ENCODE measurements at regions not wholly inside any gene's neighbourhood (a gene's known extent, or its start where the extent isn't known, plus 50 kb on each side); places are given as distances from the start of the nearest gene placed in this dataset.

DNA sequence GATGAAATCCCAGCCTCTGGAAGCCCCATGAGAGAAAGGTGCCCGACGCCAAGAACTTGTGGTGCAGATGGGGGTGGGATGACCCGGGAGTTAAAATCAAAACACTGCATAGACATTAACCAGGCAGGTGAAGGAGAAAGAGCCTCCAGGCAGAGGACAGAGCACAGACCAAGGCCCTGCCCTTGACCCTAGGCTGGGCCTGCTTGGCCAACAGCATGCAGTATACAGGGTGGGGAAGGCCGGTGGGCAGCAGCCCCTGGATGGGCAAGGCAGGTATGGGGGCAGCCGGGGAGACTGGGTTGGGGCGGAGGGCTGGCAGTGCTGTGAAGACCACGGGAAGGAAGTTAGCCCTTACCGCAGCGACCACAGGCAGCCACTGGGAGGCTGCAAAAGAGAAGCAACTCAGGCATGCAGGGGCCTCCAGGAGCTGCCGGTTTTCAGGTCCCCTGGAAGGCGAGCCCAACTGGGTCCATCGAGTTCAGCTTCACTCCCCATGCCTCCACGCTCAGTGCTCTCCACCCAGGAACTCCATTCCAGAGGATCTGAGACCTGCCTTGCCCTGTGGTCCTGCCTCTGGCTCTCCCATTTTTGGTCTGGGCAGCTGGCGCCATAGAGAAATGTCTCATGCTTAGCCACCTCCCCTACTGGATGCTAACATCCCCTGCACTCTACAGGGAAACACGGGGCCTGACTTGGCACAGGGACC lies 81.2 kb downstream of the C16orf95 start:
- DNase-seq (ENCODE audit: low spot score), result no peak
- TF ChIP-seq, protein P1, sequence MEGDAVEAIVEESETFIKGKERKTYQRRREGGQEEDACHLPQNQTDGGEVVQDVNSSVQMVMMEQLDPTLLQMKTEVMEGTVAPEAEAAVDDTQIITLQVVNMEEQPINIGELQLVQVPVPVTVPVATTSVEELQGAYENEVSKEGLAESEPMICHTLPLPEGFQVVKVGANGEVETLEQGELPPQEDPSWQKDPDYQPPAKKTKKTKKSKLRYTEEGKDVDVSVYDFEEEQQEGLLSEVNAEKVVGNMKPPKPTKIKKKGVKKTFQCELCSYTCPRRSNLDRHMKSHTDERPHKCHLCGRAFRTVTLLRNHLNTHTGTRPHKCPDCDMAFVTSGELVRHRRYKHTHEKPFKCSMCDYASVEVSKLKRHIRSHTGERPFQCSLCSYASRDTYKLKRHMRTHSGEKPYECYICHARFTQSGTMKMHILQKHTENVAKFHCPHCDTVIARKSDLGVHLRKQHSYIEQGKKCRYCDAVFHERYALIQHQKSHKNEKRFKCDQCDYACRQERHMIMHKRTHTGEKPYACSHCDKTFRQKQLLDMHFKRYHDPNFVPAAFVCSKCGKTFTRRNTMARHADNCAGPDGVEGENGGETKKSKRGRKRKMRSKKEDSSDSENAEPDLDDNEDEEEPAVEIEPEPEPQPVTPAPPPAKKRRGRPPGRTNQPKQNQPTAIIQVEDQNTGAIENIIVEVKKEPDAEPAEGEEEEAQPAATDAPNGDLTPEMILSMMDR (IDR thresholded peaks at IDR 0.05), result no peak
- Histone ChIP-seq H3K4me3 (no peak overlapping the region), H3K27ac (no peak overlapping the region)

DNA sequence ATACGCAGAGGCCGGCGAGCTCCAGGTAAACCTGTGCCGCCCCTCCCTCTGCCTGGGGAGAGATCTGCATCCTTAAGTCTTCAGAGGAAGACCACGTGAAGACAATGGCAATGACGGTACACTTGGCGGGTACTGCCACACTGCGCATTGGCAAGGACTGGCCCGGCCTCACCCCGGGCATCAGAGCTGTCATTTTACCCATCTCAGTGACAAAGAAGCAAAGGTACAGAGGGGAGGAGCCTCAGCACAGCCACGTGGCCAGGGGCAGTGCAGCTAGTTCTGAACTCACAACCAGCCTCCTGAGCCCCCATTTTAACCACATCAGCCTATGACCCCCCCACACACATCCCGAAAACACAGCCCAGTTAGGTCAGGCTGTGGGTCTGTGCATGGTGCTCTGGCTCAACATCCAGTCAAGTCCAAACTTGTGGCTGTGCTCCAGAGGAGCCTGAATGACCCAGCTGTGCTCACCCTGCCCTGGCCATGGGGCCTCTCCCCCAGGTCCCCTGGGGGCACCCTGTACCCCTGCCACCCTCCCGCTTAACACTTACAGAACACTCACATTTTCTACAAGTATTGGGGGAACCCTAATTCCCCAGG lies 80.6 kb downstream of the C16orf95 start:
- Histone ChIP-seq H3K4me3 (no peak overlapping the region), H3K27ac (no peak overlapping the region)
- TF ChIP-seq, protein P1 (IDR thresholded peaks at IDR 0.05), result no peak
- DNase-seq (ENCODE audit: low spot score), result no peak

DNA sequence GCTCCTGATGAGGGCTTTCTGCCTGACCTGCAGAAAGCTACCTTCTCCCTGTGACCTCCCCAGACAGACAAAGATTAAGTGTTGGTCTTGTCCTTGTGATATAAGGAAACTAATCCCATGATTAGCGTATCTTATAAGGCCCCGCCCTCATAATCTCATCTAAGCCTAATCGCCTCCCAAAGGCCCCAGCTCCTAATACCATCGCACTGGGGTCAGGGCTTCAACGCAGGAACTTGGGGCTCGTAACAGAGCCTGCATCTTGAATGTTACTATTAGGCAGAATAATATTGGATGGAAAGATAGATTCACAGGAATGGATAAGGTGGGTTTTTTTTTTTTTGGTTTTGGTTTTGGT lies 78.9 kb downstream of the C16orf95 start:
- Histone ChIP-seq H3K27ac (no peak overlapping the region), H3K4me3 (no peak overlapping the region)
- TF ChIP-seq, protein P1 (IDR thresholded peaks at IDR 0.05), result no peak
- DNase-seq (ENCODE audit: low spot score), result no peak

DNA sequence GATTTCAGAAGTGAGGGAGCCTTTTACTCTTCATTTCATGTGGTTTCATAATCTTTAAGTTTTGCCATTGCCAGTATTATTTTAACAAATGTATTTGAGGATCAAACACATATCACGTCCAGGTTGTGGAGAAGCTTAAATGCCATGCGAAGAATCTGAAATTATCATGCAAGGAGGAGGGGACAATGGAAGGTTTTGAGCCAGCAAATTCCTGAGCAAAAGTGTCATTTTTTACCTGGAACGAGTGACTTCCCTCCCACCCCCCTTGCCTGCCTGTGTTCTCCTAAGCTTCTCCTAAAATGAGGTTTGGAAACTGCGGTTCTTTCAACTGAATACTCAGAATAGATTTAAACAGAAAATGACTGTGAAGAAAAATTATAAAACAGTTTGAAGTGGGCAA lies 77.6 kb downstream of the C16orf95 start:
- Histone ChIP-seq H3K4me3 (no peak overlapping the region), H3K27ac (no peak overlapping the region)
- TF ChIP-seq, protein P1 (IDR thresholded peaks at IDR 0.05), result no peak
- no peak for DNase-seq (ENCODE audit: low spot score)

DNA sequence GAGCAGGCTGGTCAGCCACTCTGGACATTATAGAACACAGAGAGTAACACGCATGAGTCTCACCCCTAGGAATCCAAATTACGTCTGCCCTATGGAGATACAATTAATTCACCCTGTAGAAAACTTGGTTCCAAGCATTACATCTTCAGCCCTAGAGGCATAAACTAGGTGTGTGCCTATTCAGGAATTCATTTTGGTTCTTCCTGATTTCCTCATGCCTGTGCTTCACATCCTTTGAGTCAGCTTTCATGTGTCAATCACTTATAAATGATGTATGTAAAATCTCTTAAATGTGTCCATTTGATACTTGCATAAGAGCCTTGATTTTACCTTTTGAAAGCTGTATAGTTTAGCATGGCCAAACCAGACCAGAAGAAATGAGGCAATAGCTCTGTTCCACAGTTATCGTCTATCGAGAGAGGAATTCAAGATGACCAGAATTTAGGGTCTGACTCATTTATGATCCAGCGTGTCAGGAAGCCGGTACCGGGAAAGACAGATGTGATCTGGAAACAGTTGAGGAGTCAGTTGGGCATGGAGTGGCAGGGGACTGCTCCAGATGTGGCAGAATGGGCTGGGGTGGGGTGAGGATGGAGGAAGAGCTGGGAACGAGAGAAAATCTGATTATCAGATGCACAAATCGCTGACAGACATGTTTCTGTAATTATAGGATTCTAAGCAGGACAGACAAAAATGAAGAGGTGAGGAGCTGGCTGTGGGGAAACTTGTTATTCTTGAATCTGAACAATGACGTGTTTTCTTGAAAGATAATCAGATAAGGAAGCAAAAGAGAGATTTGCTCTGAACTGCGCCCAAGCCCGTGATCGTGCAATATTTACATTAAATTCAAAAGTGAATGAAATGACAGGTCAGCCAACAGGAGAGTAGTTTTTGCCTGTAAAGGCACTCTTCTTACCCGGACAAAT lies 76.7 kb downstream of the C16orf95 start:
- no peak for DNase-seq (ENCODE audit: low spot score)
- H3K27ac ChIP-seq, result no peak overlapping the region
- no peak overlapping the region for H3K4me3 ChIP-seq
- TF ChIP-seq, protein P1 (IDR thresholded peaks at IDR 0.05), result no peak

DNA sequence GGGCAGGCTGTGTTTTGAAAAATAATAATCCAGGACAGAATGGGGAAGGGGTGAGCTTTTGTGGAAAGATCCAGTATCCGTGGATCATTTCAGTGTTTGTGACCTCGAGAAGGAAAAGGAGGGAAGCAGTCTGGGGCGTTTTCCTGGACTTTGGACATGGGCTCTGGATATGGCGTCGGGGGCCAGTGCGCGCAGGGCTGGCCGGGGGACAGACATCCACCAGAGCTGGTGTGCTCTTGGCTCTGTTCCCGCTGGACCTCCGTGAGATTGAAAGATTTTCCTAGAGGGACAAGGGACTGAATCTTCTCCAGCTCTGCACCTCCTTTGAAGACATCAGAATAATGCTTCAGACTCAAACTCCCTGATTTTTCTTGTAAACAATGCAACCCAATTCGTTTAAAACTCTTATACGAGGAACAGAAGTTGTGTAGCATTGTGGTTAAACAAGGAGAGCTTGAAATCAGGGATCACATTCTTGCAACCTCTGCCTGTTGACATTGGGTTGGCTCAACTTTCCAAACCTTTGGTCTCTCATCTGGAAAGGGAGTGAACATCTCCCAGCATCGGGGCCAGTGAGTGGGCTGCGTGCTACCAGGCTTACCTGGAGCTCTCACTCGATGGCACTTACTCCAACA lies 75.9 kb downstream of the C16orf95 start:
- Histone ChIP-seq H3K27ac (no peak overlapping the region), H3K4me3 (no peak overlapping the region)
- TF ChIP-seq, protein P1 (IDR thresholded peaks at IDR 0.05), result no peak
- no peak for DNase-seq (ENCODE audit: low spot score)

Measured in coronary artery (tissue), 2 donors.